HepG2 (cell line): ENCODE measurements at regions not wholly inside any gene's neighbourhood (a gene's known extent, or its start where the extent isn't known, plus 50 kb on each side); places are given as distances from the start of the nearest gene placed in this dataset.

ENCODE experiments used
- ARNT ChIP-seq: fragments of 450-650 bp; IDR thresholded peaks from 2 replicates; pipeline ENCODE4 v1.6.1; 2017
- CBFB ChIP-seq: sonication (generic); formaldehyde crosslinking; IDR thresholded peaks from 2 replicates; pipeline ENCODE4 v1.4.0; 2020; ENCODE audit warnings: missing genetic modification reagents
- POLR2A ChIP-seq, 2 experiments: IDR thresholded peaks; 2 replicates each; pipeline ENCODE4 v1.6.1; 2011; ENCODE audit warnings: low read depth in 2 of 2, low read length in 2 of 2, mild to moderate bottlenecking in 1 of 2, moderate library complexity in 1 of 2; ENCODE audit not compliant: insufficient read depth in 1 of 2
- SIN3B ChIP-seq: fragments of 150-350 bp; IDR thresholded peaks from 2 replicates; pipeline ENCODE4 v1.6.1; 2014; ENCODE audit warnings: low read length
- SMC3 ChIP-seq: IDR thresholded peaks from 2 replicates; pipeline ENCODE4 v1.6.1; 2011; ENCODE audit warnings: low read length, improper control_type of control experiment
- TAF1 ChIP-seq: sonication (generic); formaldehyde crosslinking; IDR thresholded peaks from 2 replicates; pipeline ENCODE4 v1.4.0; 2020; ENCODE audit warnings: missing genetic modification reagents
- TF ChIP-seq, protein P1 (sequence below): sonication (generic); formaldehyde crosslinking; IDR thresholded peaks from 2 replicates; pipeline ENCODE4 v1.5.0; 2020; ENCODE audit warnings: mild to moderate bottlenecking, missing genetic modification reagents, moderate library complexity
- TF ChIP-seq, protein P2 (sequence below): sonication (generic); formaldehyde crosslinking; IDR thresholded peaks from 2 replicates; pipeline ENCODE4 v1.4.0; 2020; ENCODE audit warnings: missing genetic modification reagents

DNA sequence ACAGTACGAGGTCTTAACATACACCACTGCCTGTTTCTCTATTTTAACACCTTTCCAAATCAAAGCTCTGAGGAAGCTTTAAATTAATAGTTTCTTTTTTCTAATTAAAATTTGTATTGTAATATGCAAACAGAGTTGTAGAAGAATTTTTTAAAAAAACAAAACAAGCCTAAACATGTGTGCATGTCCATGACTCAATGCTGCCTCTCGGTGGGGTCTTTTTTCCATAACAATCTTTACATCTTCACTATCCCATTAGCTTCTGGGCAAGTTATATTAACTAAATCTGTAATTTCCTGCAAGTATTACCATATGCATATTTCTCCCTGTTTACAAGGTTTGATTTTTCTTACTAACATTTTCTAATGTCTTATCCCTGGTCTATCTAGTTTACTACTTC is 143.9 kb upstream of the NAV3 start:
- TF ChIP-seq TAF1 (no peak), POLR2A (IDR thresholded peaks at IDR 0.05; ENCODE audit: insufficient read depth in 1 of 2, low read depth in 2 of 2, low read length in 2 of 2) (no peak), SMC3 (no peak), SIN3B (no peak), ARNT (no peak), CBFB (no peak)
- TF ChIP-seq, protein P1, sequence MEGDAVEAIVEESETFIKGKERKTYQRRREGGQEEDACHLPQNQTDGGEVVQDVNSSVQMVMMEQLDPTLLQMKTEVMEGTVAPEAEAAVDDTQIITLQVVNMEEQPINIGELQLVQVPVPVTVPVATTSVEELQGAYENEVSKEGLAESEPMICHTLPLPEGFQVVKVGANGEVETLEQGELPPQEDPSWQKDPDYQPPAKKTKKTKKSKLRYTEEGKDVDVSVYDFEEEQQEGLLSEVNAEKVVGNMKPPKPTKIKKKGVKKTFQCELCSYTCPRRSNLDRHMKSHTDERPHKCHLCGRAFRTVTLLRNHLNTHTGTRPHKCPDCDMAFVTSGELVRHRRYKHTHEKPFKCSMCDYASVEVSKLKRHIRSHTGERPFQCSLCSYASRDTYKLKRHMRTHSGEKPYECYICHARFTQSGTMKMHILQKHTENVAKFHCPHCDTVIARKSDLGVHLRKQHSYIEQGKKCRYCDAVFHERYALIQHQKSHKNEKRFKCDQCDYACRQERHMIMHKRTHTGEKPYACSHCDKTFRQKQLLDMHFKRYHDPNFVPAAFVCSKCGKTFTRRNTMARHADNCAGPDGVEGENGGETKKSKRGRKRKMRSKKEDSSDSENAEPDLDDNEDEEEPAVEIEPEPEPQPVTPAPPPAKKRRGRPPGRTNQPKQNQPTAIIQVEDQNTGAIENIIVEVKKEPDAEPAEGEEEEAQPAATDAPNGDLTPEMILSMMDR (CRISPR knock-in tag) = no peak
- TF ChIP-seq, protein P2, sequence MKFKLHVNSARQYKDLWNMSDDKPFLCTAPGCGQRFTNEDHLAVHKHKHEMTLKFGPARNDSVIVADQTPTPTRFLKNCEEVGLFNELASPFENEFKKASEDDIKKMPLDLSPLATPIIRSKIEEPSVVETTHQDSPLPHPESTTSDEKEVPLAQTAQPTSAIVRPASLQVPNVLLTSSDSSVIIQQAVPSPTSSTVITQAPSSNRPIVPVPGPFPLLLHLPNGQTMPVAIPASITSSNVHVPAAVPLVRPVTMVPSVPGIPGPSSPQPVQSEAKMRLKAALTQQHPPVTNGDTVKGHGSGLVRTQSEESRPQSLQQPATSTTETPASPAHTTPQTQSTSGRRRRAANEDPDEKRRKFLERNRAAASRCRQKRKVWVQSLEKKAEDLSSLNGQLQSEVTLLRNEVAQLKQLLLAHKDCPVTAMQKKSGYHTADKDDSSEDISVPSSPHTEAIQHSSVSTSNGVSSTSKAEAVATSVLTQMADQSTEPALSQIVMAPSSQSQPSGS (CRISPR knock-in tag) = no peak
